ENCODE measurements at regions not wholly inside any gene's neighbourhood (a gene's known extent, or its start where the extent isn't known, plus 50 kb on each side); places are given as distances from the start of the nearest gene placed in this dataset.

- TF ChIP-seq EZH2phosphoT487 (IDR thresholded peaks at IDR 0.05; ENCODE audit: borderline replicate concordance, low read length) = no peak
- TF ChIP-seq CTCF (IDR thresholded peaks at IDR 0.05; ENCODE audit: low read depth, low read length, poor library complexity, severe bottlenecking) = no peak
Measured at GRCh38 chr4:125791896-125792295, 477.1 kb downstream of the FAT4 start.
